ENCODE measurements at regions not wholly inside any gene's neighbourhood (a gene's known extent, or its start where the extent isn't known, plus 50 kb on each side); places are given as distances from the start of the nearest gene placed in this dataset.

- Mint-ChIP-seq H3K36me3 (peaks cover 7 to 9% of the 10 kb centered on the region in 2 donors), H3K9me3 (peaks cover 9 to 33% (median 19%) of the 10 kb centered on the region in 7 donors), H3K4me3 (no peak overlapping the region)
Observed at GRCh38 chr4:161256716-161257115, 907.1 kb downstream of the FSTL5 start.

GRCh38 chr4:161256172-161256571 is 907.6 kb downstream of the FSTL5 start:
- DNase-seq = no peak
- Mint-ChIP-seq H3K4me1 (no peaks in the 10 kb centered on the region), H3K9me3 (peaks cover 11 to 35% (median 19%) of the 10 kb centered on the region in 7 donors), H3K4me3 (no peak overlapping the region), H3K36me3 (peaks cover 7 to 9% of the 10 kb centered on the region in 2 donors), H3K27ac (no peak overlapping the region), H3K27me3 (no peaks in the 10 kb centered on the region)
- ATAC-seq (ENCODE audit: low read depth in 2 of 2) = no peak

More at GRCh38 chr4:161256716-161257115, 907.1 kb downstream of the FSTL5 start:
- peak overlapping the region in 1 of 6 donors; percentile 6 for H3K27ac Mint-ChIP-seq
- no peak for ATAC-seq (ENCODE audit: low read depth in 2 of 2)
- H3K4me1 Mint-ChIP-seq = no peaks in the 10 kb centered on the region
- no peak for DNase-seq
- H3K27me3 Mint-ChIP-seq = no peaks in the 10 kb centered on the region

- peaks cover 11 to 34% (median 17%) of the 10 kb centered on the region in 7 donors for H3K9me3 Mint-ChIP-seq
Observed at GRCh38 chr4:161254375-161254774, 909.4 kb downstream of the FSTL5 start.

GRCh38 chr4:161252520-161253141 is 911.2 kb downstream of the FSTL5 start:
- no peak overlapping the region for H3K27ac Mint-ChIP-seq
- no peaks in the 10 kb centered on the region for H3K4me1 Mint-ChIP-seq
- no peak overlapping the region for H3K4me3 Mint-ChIP-seq
- ATAC-seq (ENCODE audit: low read depth in 2 of 2) = no peak
- DNase-seq = no peak
- H3K9me3 Mint-ChIP-seq = peaks cover 11 to 34% (median 17%) of the 10 kb centered on the region in 7 donors
- no peaks in the 10 kb centered on the region for H3K27me3 Mint-ChIP-seq
- H3K36me3 Mint-ChIP-seq = peaks cover 7 to 9% of the 10 kb centered on the region in 2 donors

More at GRCh38 chr4:161254375-161254774, 909.4 kb downstream of the FSTL5 start:
- DNase-seq (no peak), ATAC-seq (ENCODE audit: low read depth in 2 of 2) (no peak)
- H3K36me3 Mint-ChIP-seq = peaks cover 7 to 9% of the 10 kb centered on the region in 2 donors
- no peaks in the 10 kb centered on the region for H3K4me1 Mint-ChIP-seq
- H3K27me3 Mint-ChIP-seq = no peaks in the 10 kb centered on the region
- H3K27ac Mint-ChIP-seq = no peak overlapping the region
- H3K4me3 Mint-ChIP-seq = no peak overlapping the region

- DNase-seq (no peak), ATAC-seq (ENCODE audit: low read depth in 2 of 2) (no peak)
- H3K27ac Mint-ChIP-seq = no peak overlapping the region
- no peaks in the 10 kb centered on the region for H3K27me3 Mint-ChIP-seq
- no peaks in the 10 kb centered on the region for H3K36me3 Mint-ChIP-seq
- no peaks in the 10 kb centered on the region for H3K4me1 Mint-ChIP-seq
- peaks cover 2 to 15% (median 5%) of the 10 kb centered on the region in 7 donors for H3K9me3 Mint-ChIP-seq
- H3K4me3 Mint-ChIP-seq = no peak overlapping the region
Observed at GRCh38 chr4:161249779-161250440, 913.9 kb downstream of the FSTL5 start.

GRCh38 chr4:161248880-161249279 is 914.9 kb downstream of the FSTL5 start:
- H3K9me3 Mint-ChIP-seq = peaks cover 0 to 12% (median 3%) of the 10 kb centered on the region in 7 donors
- no peaks in the 10 kb centered on the region for H3K27me3 Mint-ChIP-seq
- DNase-seq = no peak
- H3K27ac Mint-ChIP-seq = no peak overlapping the region
- no peaks in the 10 kb centered on the region for H3K36me3 Mint-ChIP-seq
- no peak overlapping the region for H3K4me3 Mint-ChIP-seq
- ATAC-seq (ENCODE audit: low read depth in 2 of 2) = no peak
- no peaks in the 10 kb centered on the region for H3K4me1 Mint-ChIP-seq

- Mint-ChIP-seq H3K27me3 (no peaks in the 10 kb centered on the region), H3K4me1 (no peaks in the 10 kb centered on the region), H3K36me3 (no peaks in the 10 kb centered on the region), H3K4me3 (no peak overlapping the region), H3K27ac (no peak overlapping the region), H3K9me3 (peaks cover 0 to 12% (median 3%) of the 10 kb centered on the region in 7 donors)
- ATAC-seq (ENCODE audit: low read depth in 2 of 2) (no peak), DNase-seq (no peak)
Observed at GRCh38 chr4:161247831-161248230, 916.0 kb downstream of the FSTL5 start.

- Mint-ChIP-seq H3K4me3 (no peak overlapping the region), H3K4me1 (no peaks in the 10 kb centered on the region), H3K27ac (no peak overlapping the region), H3K27me3 (no peaks in the 10 kb centered on the region), H3K9me3 (peaks cover 0 to 4% (median 0%) of the 10 kb centered on the region in 7 donors), H3K36me3 (no peaks in the 10 kb centered on the region)
- ATAC-seq (ENCODE audit: low read depth in 2 of 2) = no peak
- DNase-seq = no peak
Observed at GRCh38 chr4:161238033-161238432, 925.8 kb downstream of the FSTL5 start.

- ATAC-seq (ENCODE audit: low read depth in 2 of 2) (no peak), DNase-seq (no peak)
- H3K9me3 Mint-ChIP-seq = peaks cover 0 to 4% (median 0%) of the 10 kb centered on the region in 7 donors
- H3K4me1 Mint-ChIP-seq = no peaks in the 10 kb centered on the region
- H3K4me3 Mint-ChIP-seq = no peak overlapping the region
- no peaks in the 10 kb centered on the region for H3K27me3 Mint-ChIP-seq
- no peak overlapping the region for H3K27ac Mint-ChIP-seq
- H3K36me3 Mint-ChIP-seq = no peaks in the 10 kb centered on the region
Observed at GRCh38 chr4:161237495-161237894, 926.3 kb downstream of the FSTL5 start.

- no peak overlapping the region for H3K4me3 Mint-ChIP-seq
- H3K27ac Mint-ChIP-seq = no peak overlapping the region
- H3K27me3 Mint-ChIP-seq = no peaks in the 10 kb centered on the region
- ATAC-seq (ENCODE audit: low read depth in 2 of 2) (no peak), DNase-seq (no peak)
- H3K36me3 Mint-ChIP-seq = peaks cover 0 to 5% of the 10 kb centered on the region in 2 donors
- peaks cover 7 to 23% (median 11%) of the 10 kb centered on the region in 7 donors for H3K9me3 Mint-ChIP-seq
- no peaks in the 10 kb centered on the region for H3K4me1 Mint-ChIP-seq
Observed at GRCh38 chr4:161225327-161225726, 938.5 kb downstream of the FSTL5 start.

- Mint-ChIP-seq H3K27me3 (no peaks in the 10 kb centered on the region), H3K9me3 (peaks cover 7 to 16% (median 9%) of the 10 kb centered on the region in 7 donors), H3K27ac (no peak overlapping the region), H3K36me3 (peaks cover 0 to 3% of the 10 kb centered on the region in 2 donors), H3K4me3 (no peak overlapping the region), H3K4me1 (no peaks in the 10 kb centered on the region)
- DNase-seq (no peak), ATAC-seq (ENCODE audit: low read depth in 2 of 2) (no peak)
Observed at GRCh38 chr4:161222889-161223288, 940.9 kb downstream of the FSTL5 start.

- Mint-ChIP-seq H3K9me3 (peaks cover 0 to 14% (median 7%) of the 10 kb centered on the region in 7 donors), H3K27me3 (no peaks in the 10 kb centered on the region), H3K27ac (no peak overlapping the region), H3K4me3 (no peak overlapping the region), H3K36me3 (no peaks in the 10 kb centered on the region), H3K4me1 (no peaks in the 10 kb centered on the region)
- ATAC-seq (ENCODE audit: low read depth in 2 of 2) (no peak), DNase-seq (no peak)
Observed at GRCh38 chr4:161208564-161208963, 955.2 kb downstream of the FSTL5 start.

GRCh38 chr4:161206528-161207080 is 957.2 kb downstream of the FSTL5 start:
- H3K27me3 Mint-ChIP-seq = no peaks in the 10 kb centered on the region
- H3K9me3 Mint-ChIP-seq = peaks cover 0 to 7% (median 4%) of the 10 kb centered on the region in 7 donors
- no peaks in the 10 kb centered on the region for H3K36me3 Mint-ChIP-seq
- DNase-seq (no peak), ATAC-seq (ENCODE audit: low read depth in 2 of 2) (no peak)
- no peak overlapping the region for H3K4me3 Mint-ChIP-seq
- H3K4me1 Mint-ChIP-seq = no peaks in the 10 kb centered on the region
- no peak overlapping the region for H3K27ac Mint-ChIP-seq

GRCh38 chr4:161203865-161204264 is 959.9 kb downstream of the FSTL5 start:
- Mint-ChIP-seq H3K27me3 (no peaks in the 10 kb centered on the region), H3K4me3 (no peak overlapping the region), H3K36me3 (no peaks in the 10 kb centered on the region), H3K9me3 (peaks cover 0 to 4% (median 0%) of the 10 kb centered on the region in 7 donors), H3K4me1 (no peaks in the 10 kb centered on the region), H3K27ac (no peak overlapping the region)
- ATAC-seq (ENCODE audit: low read depth in 2 of 2) (no peak), DNase-seq (no peak)

Measured in naive B cell (primary cell).